Esophagus squamous epithelium (tissue), 5 donors: ENCODE measurements at regions not wholly inside any gene's neighbourhood (a gene's known extent, or its start where the extent isn't known, plus 50 kb on each side); places are given as distances from the start of the nearest gene placed in this dataset.

ENCODE experiments used
- DNase-seq: peaks from one replicate; lab custom pipeline; 2025; lab: John Stamatoyannopoulos, UW
- H3K27ac ChIP-seq, 4 donors: fragments of 200-600 bp; sonication (generic); one replicate each; pipeline ENCODE4 v1.5.1; 2016 to 2019; ENCODE audit warnings: mild to moderate bottlenecking in 1 of 4
- H3K27me3 ChIP-seq, 4 donors: fragments of 200-600 bp; sonication (generic); 1 replicate in 3 of 4; 2 replicates in 1 of 4; pipeline versions ENCODE4 v1.5.1 to v1.6.0; 2017 to 2021; ENCODE audit warnings: antibody characterized with exemption in 1 of 4
- H3K36me3 ChIP-seq, 3 donors: fragments of 200-600 bp; sonication (generic); one replicate each; pipeline ENCODE4 v1.5.1; 2016 to 2019
- H3K4me1 ChIP-seq, 3 donors: fragments of 200-600 bp; sonication (generic); one replicate each; pipeline ENCODE4 v1.5.1; 2017 to 2019
- H3K4me3 ChIP-seq, 4 donors: fragments of 200-600 bp; sonication (generic); 1 replicate in 3 of 4; 2 replicates in 1 of 4; pipeline ENCODE4 v1.5.1; 2016 to 2019; ENCODE audit warnings: mild to moderate bottlenecking in 2 of 4, moderate library complexity in 1 of 4
- H3K9me3 ChIP-seq, 3 donors: fragments of 200-600 bp; sonication (generic); one replicate each; pipeline ENCODE4 v1.5.1; 2016 to 2019
- CTCF ChIP-seq, 6 experiments: fragments of 450-650 bp in 4 of 6; fragments of 200-600 bp in 2 of 6; sonication (generic) in 2 of 6; IDR thresholded peaks; one replicate each; pipeline ENCODE4 v1.5.1; 2016 to 2019; ENCODE audit warnings: antibody characterized with exemption in 6 of 6, mild to moderate bottlenecking in 4 of 6, moderate library complexity in 4 of 6
- POLR2A ChIP-seq, 4 donors: fragments of 450-650 bp; IDR thresholded peaks; one replicate each; pipeline ENCODE4 v1.6.1; 2017; ENCODE audit warnings: antibody characterized with exemption in 4 of 4, mild to moderate bottlenecking in 4 of 4, moderate library complexity in 3 of 4
- WGBS, 2 donors: methylation state at CpG; one replicate each; pipeline ENCODE4 v1.1.5; 2018; 5-methylcytosine and 5-hydroxymethylcytosine counted together
- intact Hi-C: fragments of 100-400 bp; cut with DNase I; formaldehyde crosslinking; loops from one replicate; pipeline ENCODE4 v1.15.0; 2022
- donor health status: DM: yes; HTN: yes; CAD: no.

- H3K36me3 ChIP-seq = no peaks in the 10 kb centered on the region
- peaks cover 0 to 14% (median 0%) of the 10 kb centered on the region in 4 donors for H3K27me3 ChIP-seq
- H3K27ac ChIP-seq = no peak overlapping the region
- no peak for DNase-seq
- TF ChIP-seq POLR2A (IDR thresholded peaks at IDR 0.05) (no peak), CTCF (IDR thresholded peaks at IDR 0.05) (no peak)
- no peaks in the 10 kb centered on the region for H3K9me3 ChIP-seq
- peaks cover 10 to 37% (median 24%) of the 10 kb centered on the region in 3 donors for H3K4me1 ChIP-seq
- intact Hi-C loops = no loop called here
- WGBS, 2 donors = 26 to 35% methylated on average over 7 to 12 of the region's 14 CpGs
- H3K4me3 ChIP-seq = no peak overlapping the region
Observed at GRCh38 chr14:61106959-61107641, 126.1 kb downstream of the SLC38A6 start.

DNA sequence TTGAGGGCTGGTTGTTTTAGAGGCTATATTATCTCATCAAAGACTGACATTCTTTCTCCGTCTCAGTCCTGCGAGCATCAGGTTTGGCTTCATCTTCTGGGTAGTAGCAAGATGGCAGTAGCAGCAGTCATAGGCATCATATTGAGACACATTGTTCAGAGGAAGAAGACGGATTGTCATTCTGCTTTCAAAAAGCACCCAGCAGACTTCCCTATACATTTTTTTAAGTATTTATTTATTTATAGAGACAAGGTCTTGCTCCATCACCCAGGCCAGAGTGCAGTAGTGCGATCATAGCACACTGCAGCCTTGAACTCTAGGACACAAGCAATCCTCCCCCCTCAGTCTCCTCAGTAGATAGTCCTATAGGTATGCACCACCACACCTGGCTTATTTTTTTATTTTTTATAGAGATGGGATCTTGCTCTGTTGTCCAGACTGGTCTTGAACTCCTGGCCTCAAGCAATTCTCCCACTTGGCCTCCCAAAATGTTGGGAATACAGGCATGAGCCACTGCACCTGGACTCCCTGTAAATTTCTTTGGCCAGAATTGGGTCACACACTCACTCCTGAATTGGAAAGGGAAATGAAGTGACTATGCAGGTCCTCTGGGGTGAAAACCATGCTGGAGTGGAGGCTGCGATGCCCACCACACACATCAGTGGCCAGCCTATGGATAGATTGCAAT lies 125.4 kb downstream of the SLC38A6 start:
- Histone ChIP-seq H3K9me3 (no peaks in the 10 kb centered on the region), H3K4me1 (peaks cover 10 to 41% (median 26%) of the 10 kb centered on the region in 3 donors), H3K27me3 (peaks cover 0 to 7% (median 0%) of the 10 kb centered on the region in 4 donors), H3K4me3 (no peak overlapping the region), H3K27ac (no peak overlapping the region), H3K36me3 (no peaks in the 10 kb centered on the region)
- 86 to 96% methylated on average over 4 to 5 of the region's 5 CpGs for WGBS, 2 donors
- TF ChIP-seq CTCF (IDR thresholded peaks at IDR 0.05) (peak in 1 of 6 experiments; percentile 23), POLR2A (IDR thresholded peaks at IDR 0.05) (no peak)
- intact Hi-C loops = no loop called here
- no peak for DNase-seq

DNA sequence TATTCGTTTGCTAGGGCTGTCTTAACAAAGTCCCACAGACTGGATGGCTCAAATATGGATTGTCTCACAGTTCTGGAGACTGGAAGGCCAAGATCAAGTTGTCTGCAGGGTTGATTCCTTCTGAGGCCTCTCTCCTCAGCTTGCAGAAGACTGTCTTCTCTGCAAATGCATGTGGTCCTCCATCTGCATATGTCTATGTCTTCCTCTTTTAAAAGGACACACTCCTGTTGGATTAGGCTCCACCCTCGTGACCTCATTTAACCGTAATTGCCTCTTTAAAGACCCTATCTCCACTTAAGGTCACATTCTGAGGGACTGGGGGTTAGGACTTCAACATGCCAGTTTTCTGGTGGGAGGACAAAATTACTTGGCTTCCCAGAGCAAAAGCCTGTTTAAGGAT lies 123.3 kb downstream of the SLC38A6 start:
- Histone ChIP-seq H3K9me3 (no peaks in the 10 kb centered on the region), H3K4me3 (no peak overlapping the region), H3K27ac (peak overlapping the region; percentile 45 to 80 (median 60)), H3K27me3 (no peaks in the 10 kb centered on the region), H3K4me1 (peaks cover 10 to 41% (median 26%) of the 10 kb centered on the region in 3 donors), H3K36me3 (no peaks in the 10 kb centered on the region)
- intact Hi-C loops = no loop called here
- no peak for TF ChIP-seq POLR2A (IDR thresholded peaks at IDR 0.05)
- TF ChIP-seq CTCF (IDR thresholded peaks at IDR 0.05) = no peak
- no peak for DNase-seq
- WGBS, 2 donors = 67 to 72% methylated on average over 3 of the region's 3 CpGs

DNA sequence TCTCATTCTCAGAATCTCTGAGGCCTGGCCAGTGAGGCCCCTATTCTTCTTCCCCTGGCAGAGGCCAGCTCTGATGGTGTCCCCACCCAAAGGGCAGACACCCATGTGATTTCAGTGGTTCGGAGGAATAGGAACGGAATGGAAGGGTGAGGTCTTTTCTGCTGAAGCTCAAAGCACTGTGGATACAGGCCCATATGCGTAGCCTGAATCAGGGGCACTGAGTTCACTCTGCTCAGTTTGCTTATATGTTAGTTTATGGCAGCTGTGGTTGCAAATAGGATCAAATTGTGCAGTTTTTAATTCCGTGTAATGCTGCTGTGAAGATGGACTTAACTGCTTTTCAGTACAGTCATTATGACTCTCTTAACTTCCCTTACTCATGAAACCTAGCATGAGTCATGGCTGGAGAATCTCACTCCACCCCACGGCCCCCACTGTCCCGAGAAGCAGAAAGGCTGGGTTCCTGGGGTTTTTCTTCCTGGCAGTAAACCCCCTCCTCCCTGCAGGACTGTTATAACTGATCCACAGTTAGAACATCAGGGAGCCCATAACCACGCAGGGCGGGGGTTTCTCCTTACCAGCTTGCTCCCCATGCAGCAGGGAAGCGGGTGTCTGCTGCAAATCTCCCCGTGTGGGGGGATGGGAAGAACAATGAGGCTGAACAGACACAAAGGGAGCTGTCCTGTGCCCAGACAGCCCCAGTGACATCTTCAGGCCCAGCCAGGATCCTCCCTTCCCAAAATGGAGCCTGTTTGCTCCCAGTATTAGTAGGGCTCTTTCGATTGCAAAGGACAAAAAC lies 122.7 kb downstream of the SLC38A6 start:
- Histone ChIP-seq H3K27ac (peak overlapping the region; percentile 45 to 80 (median 60)), H3K4me1 (peaks cover 10 to 41% (median 26%) of the 10 kb centered on the region in 3 donors), H3K27me3 (no peaks in the 10 kb centered on the region), H3K36me3 (no peaks in the 10 kb centered on the region), H3K9me3 (no peaks in the 10 kb centered on the region), H3K4me3 (peak overlapping the region in 1 of 4 donors; percentile 21)
- DNase-seq = no peak
- TF ChIP-seq POLR2A (IDR thresholded peaks at IDR 0.05) (no peak), CTCF (IDR thresholded peaks at IDR 0.05) (no peak)
- 0 to 34% methylated on average over 3 to 8 of the region's 11 CpGs for WGBS, 2 donors
- intact Hi-C loops = no loop called here
